IgD-negative memory B cell (primary cell): ENCODE measurements at regions not wholly inside any gene's neighbourhood (a gene's known extent, or its start where the extent isn't known, plus 50 kb on each side); places are given as distances from the start of the nearest gene placed in this dataset.

ENCODE experiments used
- H3K27ac Mint-ChIP-seq, 3 donors: one replicate each; pipeline ENCODE4 v1.8.0; 2020 to 2022; ENCODE audit warnings: mild to moderate bottlenecking in 3 of 3, mixed read lengths in 3 of 3, moderate library complexity in 1 of 3
- H3K27me3 Mint-ChIP-seq: one replicate; pipeline ENCODE4 v1.8.0; 2021; ENCODE audit warnings: mixed read lengths
- H3K36me3 Mint-ChIP-seq: one replicate; pipeline ENCODE4 v1.8.0; 2020; ENCODE audit warnings: mild to moderate bottlenecking, mixed read lengths
- H3K4me1 Mint-ChIP-seq, 3 donors: one replicate each; pipeline ENCODE4 v1.8.0; 2020 to 2022; ENCODE audit warnings: mixed read lengths in 3 of 3, mild to moderate bottlenecking in 1 of 3
- H3K4me3 Mint-ChIP-seq, 4 donors: one replicate each; pipeline ENCODE4 v1.8.0; 2020 to 2022; ENCODE audit warnings: mild to moderate bottlenecking in 4 of 4, mixed read lengths in 4 of 4, moderate library complexity in 3 of 4
- H3K9me3 Mint-ChIP-seq, 3 donors: one replicate each; pipeline ENCODE4 v1.8.0; 2020 to 2021; ENCODE audit warnings: mixed read lengths in 3 of 3, mild to moderate bottlenecking in 1 of 3

- Mint-ChIP-seq H3K36me3 (no peaks in the 10 kb centered on the region), H3K4me3 (no peak overlapping the region), H3K4me1 (peaks cover under 1 to 6% (median 4%) of the 10 kb centered on the region in 3 donors), H3K27me3 (peaks cover 24% of the 10 kb centered on the region), H3K9me3 (peaks cover 0 to 3% (median 2%) of the 10 kb centered on the region in 3 donors), H3K27ac (no peak overlapping the region)
Observed at GRCh38 chr3:184465883-184466412, 86.1 kb downstream of the CHRD start.

- Mint-ChIP-seq H3K27ac (no peak overlapping the region), H3K9me3 (peaks cover 0 to 3% (median 2%) of the 10 kb centered on the region in 3 donors), H3K4me3 (peak overlapping the region in 2 of 4 donors; percentile 44 to 54), H3K4me1 (peaks cover 4 to 6% (median 4%) of the 10 kb centered on the region in 3 donors), H3K27me3 (peaks cover 22% of the 10 kb centered on the region), H3K36me3 (no peaks in the 10 kb centered on the region)
Observed at GRCh38 chr3:184466413-184466960, 86.6 kb downstream of the CHRD start.

GRCh38 chr3:184467171-184467570, 87.3 kb downstream of the CHRD start:
- peaks cover 0 to 2% (median 0%) of the 10 kb centered on the region in 3 donors for H3K9me3 Mint-ChIP-seq
- H3K36me3 Mint-ChIP-seq = no peaks in the 10 kb centered on the region
- H3K27me3 Mint-ChIP-seq = peaks cover 18% of the 10 kb centered on the region
- no peak overlapping the region for H3K27ac Mint-ChIP-seq
- H3K4me3 Mint-ChIP-seq = peak overlapping the region in 1 of 4 donors; percentile 61
- peaks cover 4 to 7% (median 4%) of the 10 kb centered on the region in 3 donors for H3K4me1 Mint-ChIP-seq

GRCh38 chr3:184470551-184470950, 90.7 kb downstream of the CHRD start:
- H3K9me3 Mint-ChIP-seq = peaks cover 0 to 4% (median 2%) of the 10 kb centered on the region in 3 donors
- peaks cover 3% of the 10 kb centered on the region for H3K36me3 Mint-ChIP-seq
- no peak overlapping the region for H3K4me3 Mint-ChIP-seq
- H3K4me1 Mint-ChIP-seq = peaks cover 5 to 19% (median 13%) of the 10 kb centered on the region in 3 donors
- peak overlapping the region in 1 of 3 donors; percentile 9 for H3K27ac Mint-ChIP-seq
- peaks cover 16% of the 10 kb centered on the region for H3K27me3 Mint-ChIP-seq

GRCh38 chr3:184471439-184471838, 90.1 kb upstream of the EPHB3 start:
- Mint-ChIP-seq H3K9me3 (peaks cover 0 to 5% (median 4%) of the 10 kb centered on the region in 3 donors), H3K27me3 (peaks cover 14% of the 10 kb centered on the region), H3K36me3 (peaks cover 3% of the 10 kb centered on the region), H3K27ac (no peak overlapping the region), H3K4me1 (peaks cover 5 to 19% (median 12%) of the 10 kb centered on the region in 3 donors), H3K4me3 (no peak overlapping the region)

- H3K4me3 Mint-ChIP-seq = peak overlapping the region; percentile 57 to 92 (median 62)
- peaks cover 0 to 5% (median 4%) of the 10 kb centered on the region in 3 donors for H3K9me3 Mint-ChIP-seq
- peak overlapping the region; percentile 3 to 94 (median 63) for H3K27ac Mint-ChIP-seq
- H3K36me3 Mint-ChIP-seq = peaks cover 3% of the 10 kb centered on the region
- H3K4me1 Mint-ChIP-seq = peaks cover 5 to 19% (median 9%) of the 10 kb centered on the region in 3 donors
- H3K27me3 Mint-ChIP-seq = peaks cover 6% of the 10 kb centered on the region
Observed at GRCh38 chr3:184472723-184473428, 88.7 kb upstream of the EPHB3 start.

GRCh38 chr3:184474897-184475296, 86.7 kb upstream of the EPHB3 start:
- H3K27ac Mint-ChIP-seq = no peak overlapping the region

GRCh38 chr3:184477940-184478339, 83.6 kb upstream of the EPHB3 start:
- Mint-ChIP-seq H3K4me1 (peaks cover 3 to 12% (median 6%) of the 10 kb centered on the region in 3 donors), H3K4me3 (no peak overlapping the region), H3K36me3 (peaks cover 3% of the 10 kb centered on the region), H3K27ac (no peak overlapping the region), H3K27me3 (peaks cover 3% of the 10 kb centered on the region), H3K9me3 (peaks cover 0 to 12% (median 4%) of the 10 kb centered on the region in 3 donors)

More at GRCh38 chr3:184474897-184475296, 86.7 kb upstream of the EPHB3 start:
- Mint-ChIP-seq H3K27me3 (peaks cover 2% of the 10 kb centered on the region), H3K4me3 (no peak overlapping the region), H3K4me1 (peaks cover 5 to 19% (median 9%) of the 10 kb centered on the region in 3 donors), H3K36me3 (peaks cover 3% of the 10 kb centered on the region), H3K9me3 (peaks cover 0 to 10% (median 4%) of the 10 kb centered on the region in 3 donors)

- H3K4me3 Mint-ChIP-seq = no peak overlapping the region
- H3K27ac Mint-ChIP-seq = no peak overlapping the region
- peaks cover 0 to 2% (median 0%) of the 10 kb centered on the region in 3 donors for H3K4me1 Mint-ChIP-seq
- H3K27me3 Mint-ChIP-seq = peaks cover 3% of the 10 kb centered on the region
- H3K36me3 Mint-ChIP-seq = no peaks in the 10 kb centered on the region
- peaks cover 0 to 10% (median 0%) of the 10 kb centered on the region in 3 donors for H3K9me3 Mint-ChIP-seq
Observed at GRCh38 chr3:184479426-184480126, 82.0 kb upstream of the EPHB3 start.

GRCh38 chr3:184480831-184481230, 80.8 kb upstream of the EPHB3 start:
- Mint-ChIP-seq H3K9me3 (peaks cover 0 to 9% (median 0%) of the 10 kb centered on the region in 3 donors), H3K27ac (no peak overlapping the region), H3K27me3 (peaks cover 3% of the 10 kb centered on the region), H3K4me3 (no peak overlapping the region), H3K36me3 (no peaks in the 10 kb centered on the region), H3K4me1 (peaks cover 0 to 2% (median 0%) of the 10 kb centered on the region in 3 donors)

- Mint-ChIP-seq H3K4me3 (no peak overlapping the region), H3K36me3 (no peaks in the 10 kb centered on the region), H3K4me1 (peaks cover 0 to 2% (median 0%) of the 10 kb centered on the region in 3 donors), H3K27ac (no peak overlapping the region), H3K9me3 (peaks cover 0 to 7% (median 0%) of the 10 kb centered on the region in 3 donors), H3K27me3 (peaks cover 3% of the 10 kb centered on the region)
Observed at GRCh38 chr3:184481984-184482671, 79.5 kb upstream of the EPHB3 start.

GRCh38 chr3:184485241-184485640, 76.3 kb upstream of the EPHB3 start:
- H3K27me3 Mint-ChIP-seq = peaks cover 11% of the 10 kb centered on the region
- peaks cover 0 to 2% (median 0%) of the 10 kb centered on the region in 3 donors for H3K4me1 Mint-ChIP-seq
- no peaks in the 10 kb centered on the region for H3K9me3 Mint-ChIP-seq
- H3K27ac Mint-ChIP-seq = no peak overlapping the region
- H3K4me3 Mint-ChIP-seq = no peak overlapping the region
- H3K36me3 Mint-ChIP-seq = no peaks in the 10 kb centered on the region

GRCh38 chr3:184485906-184486305, 75.7 kb upstream of the EPHB3 start:
- H3K27me3 Mint-ChIP-seq = peaks cover 14% of the 10 kb centered on the region
- H3K9me3 Mint-ChIP-seq = no peaks in the 10 kb centered on the region
- H3K4me3 Mint-ChIP-seq = no peak overlapping the region
- H3K36me3 Mint-ChIP-seq = no peaks in the 10 kb centered on the region
- no peak overlapping the region for H3K27ac Mint-ChIP-seq
- H3K4me1 Mint-ChIP-seq = peaks cover 0 to 2% (median 0%) of the 10 kb centered on the region in 3 donors

- H3K36me3 Mint-ChIP-seq = no peaks in the 10 kb centered on the region
- no peak overlapping the region for H3K4me3 Mint-ChIP-seq
- peaks cover 14% of the 10 kb centered on the region for H3K27me3 Mint-ChIP-seq
- peak overlapping the region in 1 of 3 donors; percentile 39 for H3K27ac Mint-ChIP-seq
- no peaks in the 10 kb centered on the region for H3K9me3 Mint-ChIP-seq
- peaks cover 0 to 2% (median 0%) of the 10 kb centered on the region in 3 donors for H3K4me1 Mint-ChIP-seq
Observed at GRCh38 chr3:184486614-184487013, 75.0 kb upstream of the EPHB3 start.
